ENCODE measurements at regions not wholly inside any gene's neighbourhood (a gene's known extent, or its start where the extent isn't known, plus 50 kb on each side); places are given as distances from the start of the nearest gene placed in this dataset.

GRCh38 chr3:180188512-180189309 lies 152.0 kb upstream of the PEX5L start:
- DNase-seq, result no peak

- DNase-seq, result no peak
These were observed 152.5 kb upstream of the PEX5L start for GRCh38 chr3:180189310-180189648.

GRCh38 chr3:180196658-180197057 lies 159.9 kb upstream of the PEX5L start:
- no peak for DNase-seq

GRCh38 chr3:180199417-180199995 lies 162.8 kb upstream of the PEX5L start:
- no peak for DNase-seq

DNA sequence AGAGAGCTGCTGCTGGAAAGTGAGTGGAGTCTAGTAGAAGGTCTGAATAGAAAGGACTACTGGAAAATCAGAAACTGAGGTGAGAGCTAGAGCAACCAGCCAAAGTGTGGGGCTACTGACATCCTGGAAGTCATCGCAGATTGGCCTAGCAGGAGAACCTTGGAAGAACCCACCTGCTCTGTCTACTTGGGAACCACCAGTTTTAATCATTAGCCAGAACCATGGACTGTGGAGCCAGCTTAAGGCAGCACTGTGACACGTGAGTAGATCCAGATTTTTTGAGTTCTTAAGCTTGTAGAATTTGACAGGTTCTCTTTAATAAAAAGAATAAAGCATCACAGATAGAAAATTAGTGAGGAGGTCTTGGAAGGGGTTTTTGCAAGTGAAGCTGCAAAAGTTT lies 179.1 kb upstream of the PEX5L start:
- no peak for DNase-seq

DNA sequence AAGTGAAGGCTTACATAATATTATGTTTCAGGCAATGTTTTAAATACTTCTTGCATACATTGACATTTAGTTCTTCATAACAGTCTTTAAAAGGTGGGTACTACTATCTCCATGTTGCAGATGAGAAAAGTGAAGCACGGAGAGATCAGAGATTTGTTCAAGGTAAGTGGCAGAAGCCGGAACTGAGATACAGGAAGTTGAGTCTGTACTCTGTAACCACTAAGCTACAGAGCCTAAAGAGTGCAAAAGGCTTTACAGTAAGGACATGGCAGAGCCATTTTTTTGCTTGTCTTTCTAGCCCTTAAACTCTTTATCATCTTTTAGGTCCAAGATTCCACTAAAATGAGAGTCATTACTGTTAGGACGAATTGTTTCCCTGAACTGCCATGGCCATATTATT lies 186.5 kb upstream of the PEX5L start:
- peak; percentile 24 for DNase-seq

GRCh38 chr3:180229113-180229512 lies 192.4 kb upstream of the PEX5L start:
- no peak for DNase-seq

DNA sequence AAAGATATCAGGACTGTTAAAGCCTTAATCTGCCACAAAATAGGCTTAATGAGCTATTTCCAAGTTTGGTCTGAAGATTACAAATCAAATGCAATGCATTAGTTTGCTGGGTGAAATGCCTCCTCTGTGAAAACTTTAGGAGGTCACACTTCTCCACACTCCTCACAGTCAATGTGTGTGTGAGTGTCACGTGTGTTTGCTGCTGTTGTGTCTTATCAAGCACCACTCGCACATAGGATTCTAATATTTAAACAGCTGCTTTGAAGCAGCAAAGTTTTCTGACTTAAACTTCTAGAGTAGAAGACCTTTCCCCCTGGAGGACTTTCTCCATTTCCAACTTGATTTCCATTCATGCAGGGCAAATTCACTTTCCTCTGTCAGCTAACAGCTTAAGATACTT lies 203.2 kb upstream of the PEX5L start:
- no peak for DNase-seq

DNA sequence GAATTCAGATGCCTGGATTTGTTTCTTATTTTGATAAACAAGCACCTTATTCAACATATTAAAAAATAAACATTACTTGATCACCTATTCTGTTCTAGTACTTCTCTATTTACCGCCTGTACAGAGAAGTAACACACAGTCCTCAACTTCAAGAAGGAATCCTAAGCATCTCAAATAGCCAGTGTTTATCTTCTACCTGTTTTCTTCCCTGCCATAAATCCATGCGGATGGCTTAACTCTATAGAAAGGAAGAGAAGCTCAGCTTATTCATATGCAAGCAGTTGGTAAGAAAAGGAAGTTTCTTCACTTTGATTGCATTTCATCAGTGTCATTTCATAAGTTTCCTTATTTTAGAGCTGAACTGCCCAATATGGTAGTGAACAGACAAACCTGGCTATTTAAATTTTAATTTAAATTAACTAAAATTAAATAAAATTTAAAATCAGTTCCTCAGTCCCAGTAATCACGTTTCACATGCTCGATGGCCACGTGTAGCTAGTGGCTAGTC lies 210.0 kb upstream of the PEX5L start:
- no peak for DNase-seq

- DNase-seq, result no peak
These were observed 213.4 kb upstream of the PEX5L start for GRCh38 chr3:180250172-180250571.

DNA sequence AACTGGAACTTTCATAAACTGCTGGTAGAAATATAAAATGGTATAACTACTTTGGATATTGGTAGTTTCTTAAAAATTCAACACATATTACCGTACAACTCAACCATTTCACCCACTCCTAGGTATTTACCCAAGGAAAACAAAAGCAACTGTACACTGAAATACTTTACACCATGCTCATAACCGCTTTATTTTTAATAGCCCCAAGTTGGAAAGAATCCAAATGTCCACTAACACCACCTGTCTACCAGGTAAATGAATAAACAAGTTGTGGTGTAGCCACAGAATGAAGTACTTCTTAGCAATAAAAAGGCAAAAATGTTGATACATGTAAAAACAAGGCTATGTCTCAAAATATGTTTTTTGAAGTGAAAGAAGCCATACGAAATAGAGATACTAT lies 215.9 kb upstream of the PEX5L start:
- peak; percentile 45 for DNase-seq

GRCh38 chr3:180253283-180253682 lies 216.5 kb upstream of the PEX5L start:
- DNase-seq, result no peak

DNA sequence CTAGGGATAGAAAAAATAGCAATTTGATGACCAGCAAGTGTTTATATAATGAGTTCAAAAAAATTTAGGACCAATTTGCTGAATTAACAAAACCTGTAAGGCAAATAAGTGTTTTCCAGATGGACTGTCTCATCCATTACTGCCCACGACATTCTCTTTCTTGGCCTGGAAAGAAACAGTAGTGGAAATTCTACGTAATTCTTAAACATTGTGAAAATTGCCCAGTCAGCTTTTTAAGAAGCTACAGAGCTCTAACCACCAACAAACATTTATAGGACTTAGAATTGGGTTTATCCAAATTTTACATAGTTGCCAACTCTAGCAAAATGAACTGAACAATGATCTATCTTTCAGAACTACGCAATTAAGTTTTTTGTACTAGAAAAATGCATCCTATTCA lies 227.7 kb upstream of the PEX5L start:
- no peak for DNase-seq

GRCh38 chr3:180265551-180265950 lies 228.8 kb upstream of the PEX5L start:
- peak; percentile 49 for DNase-seq

- peak; percentile 41 for DNase-seq
These were observed 230.6 kb upstream of the PEX5L start for GRCh38 chr3:180267202-180267843.

DNA sequence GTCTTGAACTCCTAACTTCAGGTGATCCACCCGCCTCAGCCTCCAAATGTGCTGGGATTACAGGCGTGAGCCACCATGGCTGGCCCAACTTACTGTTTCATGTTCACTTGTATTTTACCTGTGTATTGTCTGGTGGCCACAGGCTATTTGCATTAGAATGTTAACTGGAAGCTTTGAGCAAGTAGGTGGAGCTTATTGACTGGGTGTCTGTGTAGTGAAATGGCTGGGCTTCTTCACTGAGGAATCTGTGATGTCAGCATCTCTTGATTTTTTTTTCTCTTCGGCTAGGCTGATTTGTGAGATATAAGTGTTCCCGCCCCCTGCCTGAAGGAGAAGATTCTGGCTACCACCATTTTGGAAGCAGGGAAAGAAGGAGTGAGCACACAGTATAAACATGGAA lies 237.8 kb upstream of the PEX5L start:
- peak; percentile 48 for DNase-seq

- no peak for DNase-seq
These were observed 238.4 kb upstream of the PEX5L start for GRCh38 chr3:180275176-180275575.

- DNase-seq, result no peak
These were observed 240.3 kb upstream of the PEX5L start for GRCh38 chr3:180277041-180277440.

- DNase-seq, result peak; percentile 77
These were observed 241.9 kb upstream of the PEX5L start for GRCh38 chr3:180278583-180279188.

- no peak for DNase-seq
These were observed 243.8 kb upstream of the PEX5L start for GRCh38 chr3:180280555-180280954.

- DNase-seq, result no peak
These were observed 245.6 kb upstream of the PEX5L start for GRCh38 chr3:180282386-180282785.

GRCh38 chr3:180283251-180283650 lies 246.5 kb upstream of the PEX5L start:
- DNase-seq, result peak; percentile 63

DNA sequence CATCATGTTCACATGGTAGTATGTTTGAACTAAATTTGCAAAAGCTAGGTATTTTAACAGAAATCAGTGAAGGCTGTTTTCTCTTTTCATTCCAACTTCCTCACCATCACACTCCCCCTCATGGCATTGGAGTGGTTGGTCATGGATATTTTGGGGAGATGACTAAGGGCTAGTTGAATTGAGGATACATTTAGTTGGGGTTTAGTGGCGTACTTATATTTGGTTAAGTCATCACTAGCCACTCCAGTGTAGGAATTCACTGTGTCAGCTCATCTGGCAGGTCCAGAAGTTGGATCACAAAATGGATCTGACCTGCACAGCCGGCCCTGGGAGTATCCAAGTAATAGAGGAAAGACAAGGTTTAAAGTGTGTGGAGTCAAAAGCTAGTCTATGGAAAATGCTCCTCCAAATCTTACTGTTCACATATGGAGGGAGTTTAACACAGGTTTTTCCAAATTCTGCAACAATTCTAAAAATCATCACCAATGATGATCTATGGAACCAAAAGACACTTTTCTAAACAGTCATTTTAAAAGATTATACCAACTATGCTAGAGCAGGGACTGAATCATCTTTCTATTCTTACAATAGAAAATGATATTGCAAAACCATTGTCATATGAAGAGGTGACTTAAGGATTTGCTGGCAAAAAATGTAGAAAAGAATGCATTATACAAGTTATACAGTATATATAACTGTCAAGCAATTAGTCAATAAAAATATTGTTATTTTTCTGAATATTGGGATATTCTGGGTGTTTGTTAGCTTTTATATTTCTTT lies 247.8 kb upstream of the PEX5L start:
- no peak for DNase-seq

Measured in RPMI8226 (cell line).